Erythroblast (primary cell): ENCODE measurements at regions not wholly inside any gene's neighbourhood (a gene's known extent, or its start where the extent isn't known, plus 50 kb on each side); places are given as distances from the start of the nearest gene placed in this dataset.

Source experiments
- GATA1 ChIP-seq: IDR thresholded peaks from 2 replicates; pipeline ENCODE4 v1.6.1; 2011; ENCODE audit warnings: low read depth, mild to moderate bottlenecking, control low read depth, low read length, moderate library complexity
- POLR2A ChIP-seq: IDR thresholded peaks from 2 replicates; pipeline ENCODE4 v1.6.1; 2011; ENCODE audit warnings: mild to moderate bottlenecking, low read length

DNA sequence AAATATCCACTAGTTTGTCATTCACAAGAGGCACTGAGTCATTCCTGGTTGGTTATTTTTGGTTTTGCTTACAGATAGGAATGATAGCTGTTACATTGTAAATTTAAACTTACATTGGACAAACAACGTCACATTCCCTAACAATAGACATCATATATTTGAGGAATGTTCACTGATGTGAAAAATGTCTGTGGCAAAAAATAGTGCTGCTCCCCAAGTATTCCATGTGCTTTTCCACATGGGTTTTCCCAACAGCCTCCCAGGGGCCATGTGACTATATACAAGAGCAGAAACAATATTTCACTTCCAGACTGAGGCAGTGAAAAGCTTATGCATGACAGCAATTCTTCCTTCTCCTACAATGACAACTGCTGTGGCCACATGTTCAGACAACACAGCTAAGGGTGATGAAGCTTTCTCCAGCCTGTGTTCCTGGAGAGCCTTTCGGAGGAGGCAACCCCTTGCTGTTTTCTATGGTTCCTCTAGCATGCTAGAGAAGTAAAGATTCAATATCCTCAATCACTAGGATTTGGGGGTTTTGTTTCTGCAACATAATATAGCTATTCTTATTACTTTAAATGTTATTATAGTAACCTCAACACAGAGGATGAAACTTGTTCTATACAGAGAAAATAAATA lies 202.7 kb downstream of the PTH2R start:
- TF ChIP-seq POLR2A = no peak
- no peak for TF ChIP-seq GATA1
